ACC112 (cell line): ENCODE measurements at regions not wholly inside any gene's neighbourhood (a gene's known extent, or its start where the extent isn't known, plus 50 kb on each side); places are given as distances from the start of the nearest gene placed in this dataset.

Experiments used
- H2AFZ ChIP-seq: fragments of 200-600 bp; sonication (generic); one replicate; pipeline ENCODE4 v1.6.0; 2017; ENCODE audit warnings: antibody characterized with exemption, low read length; ENCODE audit not compliant: unreplicated experiment
- H3K27ac ChIP-seq: fragments of 200-600 bp; sonication (generic); 2 replicates; pipeline ENCODE4 v1.5.1; 2014; ENCODE audit warnings: low read depth, mild to moderate bottlenecking, antibody characterized with exemption, low read length, moderate library complexity
- H3K27me3 ChIP-seq: fragments of 200-600 bp; sonication (generic); 2 replicates; pipeline ENCODE4 v1.6.1; 2014; ENCODE audit warnings: mild to moderate bottlenecking, antibody characterized with exemption, low read length, moderate library complexity, mixed read lengths; ENCODE audit not compliant: insufficient read depth
- H3K36me3 ChIP-seq: fragments of 200-600 bp; sonication (generic); 2 replicates; pipeline ENCODE4 v1.6.1; 2016; ENCODE audit warnings: mild to moderate bottlenecking, antibody characterized with exemption, low read length, moderate library complexity, mixed read lengths; ENCODE audit not compliant: insufficient read depth
- H3K4me1 ChIP-seq: fragments of 200-600 bp; sonication (generic); one replicate; pipeline ENCODE4 v1.6.1; 2016; ENCODE audit warnings: low read length, mixed read lengths; ENCODE audit not compliant: insufficient read depth, unreplicated experiment, control insufficient read depth
- H3K4me3 ChIP-seq: fragments of 200-600 bp; sonication (generic); 2 replicates; pipeline ENCODE4 v1.5.1; 2014; ENCODE audit warnings: mild to moderate bottlenecking, low read depth, low read length
- H3K79me2 ChIP-seq: fragments of 200-600 bp; sonication (generic); one replicate; pipeline ENCODE4 v1.6.0; 2016; ENCODE audit warnings: low read length; ENCODE audit not compliant: control insufficient read depth, unreplicated experiment, insufficient read depth

DNA sequence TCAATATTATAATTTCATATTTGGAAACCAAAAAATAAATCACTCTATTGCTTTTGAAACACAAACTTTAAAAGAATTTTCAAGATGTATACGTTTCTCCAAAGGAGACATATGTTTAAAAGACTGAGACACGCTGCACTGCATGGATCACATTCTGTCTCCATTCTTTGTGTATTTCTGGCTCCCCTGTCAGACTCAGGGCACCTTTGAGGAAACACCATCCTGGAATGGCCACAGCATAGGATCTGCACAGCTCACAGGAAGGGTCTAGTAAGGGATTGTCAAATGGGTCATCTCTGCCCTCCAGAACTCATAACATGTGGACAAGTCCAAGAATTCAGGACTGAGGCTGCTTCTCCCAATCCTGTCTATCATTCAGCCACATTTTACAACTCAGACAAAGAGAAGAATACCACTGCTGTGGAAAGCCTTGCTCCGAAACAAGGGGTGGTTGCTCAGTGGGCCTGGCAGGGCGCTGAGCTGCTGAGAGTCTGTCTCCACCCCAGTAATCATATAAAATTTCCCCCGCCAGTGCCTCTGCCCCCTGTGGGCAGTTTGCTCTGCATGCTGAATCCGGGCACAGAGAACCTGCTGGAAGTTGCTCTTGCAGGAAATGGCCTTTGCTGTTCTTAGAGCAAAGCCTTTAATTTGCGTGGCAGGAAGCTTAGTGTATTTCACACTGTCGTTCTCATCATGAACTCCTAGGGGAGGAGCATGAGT, 85.3 kb upstream of the KLHL29 start:
- no peaks in the 10 kb centered on the region for H3K36me3 ChIP-seq
- no peaks in the 10 kb centered on the region for H3K79me2 ChIP-seq
- no peak overlapping the region for H3K27ac ChIP-seq
- H3K27me3 ChIP-seq, result peaks cover 10% of the 10 kb centered on the region; the same call in 1 of the 2 replicates
- no peak overlapping the region for H3K4me3 ChIP-seq
- no peaks in the 10 kb centered on the region for H3K4me1 ChIP-seq
- no peak overlapping the region for H2AFZ ChIP-seq

- Histone ChIP-seq H3K27me3 (peaks cover 20% of the 10 kb centered on the region; the same call in 1 of the 2 replicates), H3K4me1 (no peaks in the 10 kb centered on the region)
Observed at GRCh38 chr2:23301136-23301535, 83.8 kb upstream of the KLHL29 start.

DNA sequence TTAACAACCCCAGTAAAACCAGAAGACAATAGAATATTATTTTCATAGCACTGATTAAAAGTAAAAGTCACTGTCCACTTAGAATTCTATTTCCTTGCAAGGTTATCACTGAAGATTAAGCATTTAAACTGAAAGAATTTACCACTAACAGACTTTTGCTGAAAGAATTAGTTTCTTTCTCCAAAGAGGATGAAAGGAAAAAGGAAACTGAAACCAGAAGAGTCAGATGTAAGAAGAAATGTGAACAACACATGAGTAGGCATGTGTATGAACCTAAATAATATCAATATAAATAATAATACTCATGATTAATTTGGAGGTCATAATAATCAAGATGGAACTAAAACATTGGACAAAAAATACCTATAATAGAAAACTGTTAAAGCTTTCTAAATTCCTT, 82.4 kb upstream of the KLHL29 start:
- Histone ChIP-seq H3K4me3 (no peak overlapping the region), H3K36me3 (no peaks in the 10 kb centered on the region), H3K79me2 (no peaks in the 10 kb centered on the region), H3K4me1 (no peaks in the 10 kb centered on the region), H2AFZ (no peak overlapping the region), H3K27me3 (peaks cover 28% of the 10 kb centered on the region; the same call in 1 of the 2 replicates), H3K27ac (no peak overlapping the region)

More at GRCh38 chr2:23301136-23301535, 83.8 kb upstream of the KLHL29 start:
- H2AFZ ChIP-seq, result no peak overlapping the region
- no peaks in the 10 kb centered on the region for H3K36me3 ChIP-seq
- H3K4me3 ChIP-seq, result no peak overlapping the region
- H3K27ac ChIP-seq, result no peak overlapping the region
- no peaks in the 10 kb centered on the region for H3K79me2 ChIP-seq

DNA sequence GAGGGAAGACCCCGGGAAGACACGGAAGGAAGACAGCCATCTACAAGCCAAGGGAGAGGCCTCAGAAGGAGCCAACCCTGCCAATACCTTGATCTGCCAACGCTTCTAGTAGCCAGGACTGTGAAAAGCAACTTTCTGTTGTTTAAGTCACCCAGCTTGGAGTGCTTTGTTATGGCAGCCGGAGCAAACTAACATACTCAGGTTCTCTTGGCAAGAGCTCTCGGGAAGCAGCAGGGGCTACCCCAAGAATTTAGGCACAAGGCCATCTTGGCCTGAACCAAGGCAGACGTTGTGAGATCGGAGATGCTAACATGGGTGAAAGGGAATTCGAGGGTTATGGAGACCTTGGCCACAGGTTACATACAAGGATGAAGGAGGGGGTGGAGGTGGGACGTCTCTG, 78.6 kb upstream of the KLHL29 start:
- H3K4me1 ChIP-seq, result no peaks in the 10 kb centered on the region
- H3K27me3 ChIP-seq, result peaks cover 48% of the 10 kb centered on the region

DNA sequence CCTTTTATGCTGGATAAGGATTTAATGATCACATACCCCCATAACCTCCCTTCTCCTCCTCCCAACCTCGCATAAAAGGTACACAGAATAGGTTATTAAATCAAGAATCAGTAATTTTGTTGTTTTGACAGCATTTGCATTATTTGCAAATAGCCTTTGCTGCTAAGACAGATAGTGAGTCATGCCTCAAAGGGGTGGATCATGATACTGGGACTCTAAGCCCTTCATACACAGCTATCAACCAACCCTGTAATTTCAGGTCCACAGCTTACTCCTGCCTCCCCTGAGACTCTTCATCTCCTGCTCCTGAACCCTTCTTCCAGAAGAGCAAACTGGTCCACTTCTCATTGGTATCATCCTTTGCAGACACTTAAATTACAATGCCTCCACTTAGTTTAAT, 73.8 kb upstream of the KLHL29 start:
- Histone ChIP-seq H3K79me2 (no peaks in the 10 kb centered on the region), H2AFZ (no peak overlapping the region), H3K27ac (no peak overlapping the region), H3K4me3 (no peak overlapping the region), H3K36me3 (no peaks in the 10 kb centered on the region), H3K4me1 (no peaks in the 10 kb centered on the region), H3K27me3 (peaks cover 56% of the 10 kb centered on the region)

More for the DNA sequence above, 78.6 kb upstream of the KLHL29 start:
- Histone ChIP-seq H3K4me3 (no peak overlapping the region), H2AFZ (no peak overlapping the region), H3K27ac (no peak overlapping the region), H3K36me3 (no peaks in the 10 kb centered on the region), H3K79me2 (no peaks in the 10 kb centered on the region)

GRCh38 chr2:23312996-23313606, 71.9 kb upstream of the KLHL29 start:
- Histone ChIP-seq H3K36me3 (no peaks in the 10 kb centered on the region), H3K79me2 (no peaks in the 10 kb centered on the region), H3K4me1 (no peaks in the 10 kb centered on the region), H3K4me3 (no peak overlapping the region), H3K27ac (no peak overlapping the region), H2AFZ (no peak overlapping the region), H3K27me3 (peaks cover 68% of the 10 kb centered on the region)

DNA sequence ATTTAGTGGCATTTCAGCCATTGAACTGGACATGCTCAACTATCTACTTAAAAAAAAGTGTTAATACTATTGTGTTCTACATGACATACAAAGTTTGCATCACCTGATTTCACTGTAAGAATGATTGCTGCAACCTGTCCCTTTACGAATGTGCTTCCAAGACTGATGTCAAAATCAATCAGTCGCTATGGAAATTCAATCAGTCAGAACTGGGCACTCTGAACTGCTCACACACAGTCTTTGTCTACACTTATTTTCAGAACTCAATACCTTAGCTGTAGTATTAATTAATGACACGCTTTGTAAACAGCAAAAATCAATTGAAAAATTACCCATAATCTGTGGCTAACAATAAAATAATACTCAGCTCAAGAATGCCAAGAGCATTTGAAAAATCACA, 70.3 kb upstream of the KLHL29 start:
- no peak overlapping the region for H3K27ac ChIP-seq
- H3K4me1 ChIP-seq, result no peaks in the 10 kb centered on the region
- peaks cover 75% of the 10 kb centered on the region for H3K27me3 ChIP-seq
- no peaks in the 10 kb centered on the region for H3K36me3 ChIP-seq
- no peak overlapping the region for H3K4me3 ChIP-seq
- no peaks in the 10 kb centered on the region for H3K79me2 ChIP-seq
- no peak overlapping the region for H2AFZ ChIP-seq

DNA sequence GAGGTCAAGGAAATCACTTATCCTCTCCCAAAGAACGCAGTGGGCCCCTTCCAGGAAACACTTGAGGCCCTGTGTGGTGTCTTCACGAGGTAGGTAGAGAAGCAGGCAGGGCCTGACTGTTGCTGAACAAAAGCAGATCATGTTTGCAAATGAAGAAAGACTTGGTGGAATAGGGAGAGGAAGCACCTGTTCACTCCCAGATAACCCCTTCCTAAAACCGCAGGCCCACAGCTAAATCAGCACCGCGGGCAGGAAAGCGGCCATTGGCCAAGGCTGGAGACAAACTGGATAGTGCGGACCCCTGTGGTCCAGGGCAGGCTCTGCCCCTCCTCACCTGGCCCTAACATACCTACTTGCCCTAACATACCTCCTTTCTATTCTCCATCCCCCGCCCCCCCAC, 64.9 kb upstream of the KLHL29 start:
- Histone ChIP-seq H3K36me3 (no peaks in the 10 kb centered on the region), H3K27ac (no peak overlapping the region), H3K79me2 (no peaks in the 10 kb centered on the region), H3K4me3 (no peak overlapping the region), H3K27me3 (peaks cover 94% of the 10 kb centered on the region), H2AFZ (no peak overlapping the region), H3K4me1 (no peaks in the 10 kb centered on the region)

GRCh38 chr2:23321751-23322150, 63.2 kb upstream of the KLHL29 start:
- H3K27ac ChIP-seq, result no peak overlapping the region
- no peak overlapping the region for H2AFZ ChIP-seq
- peaks cover 84% of the 10 kb centered on the region for H3K27me3 ChIP-seq
- H3K79me2 ChIP-seq, result no peaks in the 10 kb centered on the region
- no peak overlapping the region for H3K4me3 ChIP-seq
- H3K4me1 ChIP-seq, result no peaks in the 10 kb centered on the region
- no peaks in the 10 kb centered on the region for H3K36me3 ChIP-seq

- Histone ChIP-seq H3K79me2 (no peaks in the 10 kb centered on the region), H3K36me3 (no peaks in the 10 kb centered on the region), H2AFZ (no peak overlapping the region), H3K27ac (no peak overlapping the region), H3K4me3 (no peak overlapping the region), H3K27me3 (peaks cover 79% of the 10 kb centered on the region), H3K4me1 (no peaks in the 10 kb centered on the region)
Observed at GRCh38 chr2:23322567-23323197, 62.3 kb upstream of the KLHL29 start.
